Astrocyte (in vitro differentiated cells and primary cell): ENCODE measurements at regions not wholly inside any gene's neighbourhood (a gene's known extent, or its start where the extent isn't known, plus 50 kb on each side); places are given as distances from the start of the nearest gene placed in this dataset.

ENCODE experiments used
- DNase-seq: peaks from one replicate; pipeline ENCODE4 v3.0.0-alpha.2; 2010; ENCODE audit warnings: low read depth
- FAIRE-seq: peaks from 2 replicates; lab custom pipeline; 2011; peaks lifted over from hg19 to GRCh38; lab: Jason Lieb, UNC
- H2AFZ ChIP-seq: 2 replicates; pipeline ENCODE4 v1.6.0; 2012; ENCODE audit warnings: low read depth, low read length, inconsistent platforms
- H3K27ac ChIP-seq: 2 replicates; pipeline ENCODE4 v1.5.1; 2011; ENCODE audit warnings: low read depth, low read length, inconsistent platforms
- H3K27me3 ChIP-seq: 2 replicates; pipeline ENCODE4 v1.6.0; 2011; ENCODE audit warnings: low read length, inconsistent platforms; ENCODE audit not compliant: insufficient read depth
- H3K36me3 ChIP-seq: 2 replicates; pipeline ENCODE4 v1.5.1; 2011; ENCODE audit warnings: low read length, inconsistent platforms; ENCODE audit not compliant: insufficient read depth
- H3K4me1 ChIP-seq: 2 replicates; pipeline ENCODE4 v1.5.1; 2011; ENCODE audit warnings: low read length, inconsistent platforms; ENCODE audit not compliant: insufficient read depth
- H3K4me2 ChIP-seq: 2 replicates; pipeline ENCODE4 v1.6.0; 2012; ENCODE audit warnings: low read length, inconsistent platforms
- H3K4me3 ChIP-seq: 2 replicates; pipeline ENCODE4 v1.5.1; 2011; ENCODE audit warnings: low read depth, mild to moderate bottlenecking, low read length, inconsistent platforms; ENCODE audit not compliant: insufficient read depth
- H3K79me2 ChIP-seq: 2 replicates; pipeline ENCODE4 v1.6.0; 2012; ENCODE audit warnings: mild to moderate bottlenecking, low read length, inconsistent platforms; ENCODE audit not compliant: insufficient read depth
- H3K9ac ChIP-seq: 2 replicates; pipeline ENCODE4 v1.6.0; 2012; ENCODE audit warnings: mild to moderate bottlenecking, low read length, inconsistent platforms
- H3K9me3 ChIP-seq: 2 replicates; pipeline ENCODE4 v1.5.1; 2012; ENCODE audit warnings: low read depth, mild to moderate bottlenecking, low read length, inconsistent platforms; ENCODE audit not compliant: insufficient read depth
- H4K20me1 ChIP-seq: 2 replicates; pipeline ENCODE4 v1.6.0; 2012; ENCODE audit warnings: low read length, inconsistent platforms; ENCODE audit not compliant: insufficient read depth
- H3K27ac Mint-ChIP-seq: one replicate; pipeline ENCODE4 v1.8.0; 2021; ENCODE audit warnings: mild to moderate bottlenecking, mixed read lengths; ENCODE audit not compliant: unreplicated experiment
- H3K27me3 Mint-ChIP-seq: one replicate; pipeline ENCODE4 v1.8.0; 2021; ENCODE audit warnings: low read depth, mixed read lengths; ENCODE audit not compliant: unreplicated experiment
- H3K36me3 Mint-ChIP-seq: one replicate; pipeline ENCODE4 v1.8.0; 2021; ENCODE audit warnings: low read depth, mixed read lengths; ENCODE audit not compliant: unreplicated experiment
- H3K4me1 Mint-ChIP-seq: one replicate; pipeline ENCODE4 v1.8.0; 2021; ENCODE audit warnings: low read depth, mixed read lengths; ENCODE audit not compliant: unreplicated experiment
- H3K4me3 Mint-ChIP-seq: one replicate; pipeline ENCODE4 v1.8.0; 2021; ENCODE audit warnings: mild to moderate bottlenecking, moderate library complexity, mixed read lengths; ENCODE audit not compliant: unreplicated experiment
- H3K9me3 Mint-ChIP-seq: one replicate; pipeline ENCODE4 v1.8.0; 2021; ENCODE audit warnings: mild to moderate bottlenecking, mixed read lengths; ENCODE audit not compliant: unreplicated experiment
- CTCF ChIP-seq: IDR thresholded peaks from 2 replicates; pipeline ENCODE4 v1.5.1; 2011; ENCODE audit warnings: low read depth, mild to moderate bottlenecking, inconsistent platforms, low read length, moderate library complexity; ENCODE audit not compliant: insufficient read depth
- EZH2 ChIP-seq: IDR thresholded peaks from 2 replicates; pipeline ENCODE4 v1.6.1; 2012; ENCODE audit warnings: mild to moderate bottlenecking, low read length, inconsistent platforms; ENCODE audit not compliant: insufficient read depth

- DNase-seq = no peak
- no peak overlapping the region for H3K4me3 Mint-ChIP-seq
- no peaks in the 10 kb centered on the region for H3K36me3 Mint-ChIP-seq
- no peaks in the 10 kb centered on the region for H3K27me3 Mint-ChIP-seq
- no peaks in the 10 kb centered on the region for H3K36me3 ChIP-seq
- no peak overlapping the region for H3K27ac ChIP-seq
- H3K4me1 Mint-ChIP-seq = no peaks in the 10 kb centered on the region
- no peaks in the 10 kb centered on the region for H3K79me2 ChIP-seq
- no peak overlapping the region for H3K4me3 ChIP-seq
- TF ChIP-seq CTCF (no peak), EZH2 (no peak)
- no peak for FAIRE-seq
- no peak overlapping the region for H3K9ac ChIP-seq
- peaks cover 5% of the 10 kb centered on the region for H3K9me3 ChIP-seq
- H3K9me3 Mint-ChIP-seq = no peaks in the 10 kb centered on the region
- H3K4me2 ChIP-seq = no peak overlapping the region
- no peaks in the 10 kb centered on the region for H3K4me1 ChIP-seq
- H4K20me1 ChIP-seq = no peaks in the 10 kb centered on the region
- H2AFZ ChIP-seq = no peak overlapping the region
- no peak overlapping the region for H3K27ac Mint-ChIP-seq
- H3K27me3 ChIP-seq = no peaks in the 10 kb centered on the region
Measured at GRCh38 chr1:104791030-104791429, 1041.3 kb downstream of the AMY1C start.

GRCh38 chr1:104794035-104794434 lies 1044.3 kb downstream of the AMY1C start:
- no peak overlapping the region for H3K27ac ChIP-seq
- no peaks in the 10 kb centered on the region for H3K9me3 ChIP-seq
- H3K27me3 ChIP-seq = no peaks in the 10 kb centered on the region
- H3K79me2 ChIP-seq = no peaks in the 10 kb centered on the region
- TF ChIP-seq CTCF = no peak
- no peak overlapping the region for H3K4me3 ChIP-seq
- no peak for DNase-seq
- H2AFZ ChIP-seq = no peak overlapping the region
- H3K9me3 Mint-ChIP-seq = no peaks in the 10 kb centered on the region
- H4K20me1 ChIP-seq = no peaks in the 10 kb centered on the region
- no peak for FAIRE-seq
- H3K27ac Mint-ChIP-seq = no peak overlapping the region
- no peaks in the 10 kb centered on the region for H3K4me1 ChIP-seq
- no peaks in the 10 kb centered on the region for H3K36me3 ChIP-seq
- no peaks in the 10 kb centered on the region for H3K4me1 Mint-ChIP-seq
- no peak overlapping the region for H3K4me2 ChIP-seq
- no peaks in the 10 kb centered on the region for H3K27me3 Mint-ChIP-seq
- H3K4me3 Mint-ChIP-seq = no peak overlapping the region
- no peaks in the 10 kb centered on the region for H3K36me3 Mint-ChIP-seq
- no peak overlapping the region for H3K9ac ChIP-seq

GRCh38 chr1:104795931-104796330 lies 1046.2 kb downstream of the AMY1C start:
- Histone ChIP-seq H3K79me2 (no peaks in the 10 kb centered on the region), H3K4me3 (no peak overlapping the region), H3K36me3 (no peaks in the 10 kb centered on the region), H3K4me2 (no peak overlapping the region), H3K9ac (no peak overlapping the region), H3K27ac (no peak overlapping the region), H2AFZ (no peak overlapping the region), H3K4me1 (no peaks in the 10 kb centered on the region), H4K20me1 (no peaks in the 10 kb centered on the region), H3K27me3 (no peaks in the 10 kb centered on the region), H3K9me3 (no peaks in the 10 kb centered on the region)
- TF ChIP-seq CTCF (no peak), EZH2 (no peak)
- FAIRE-seq (no peak), DNase-seq (no peak)
- Mint-ChIP-seq H3K9me3 (no peaks in the 10 kb centered on the region), H3K4me1 (no peaks in the 10 kb centered on the region), H3K36me3 (no peaks in the 10 kb centered on the region), H3K27ac (no peak overlapping the region), H3K4me3 (no peak overlapping the region), H3K27me3 (peaks cover 2% of the 10 kb centered on the region)
